HG03354 (cell line): ENCODE measurements at regions not wholly inside any gene's neighbourhood (a gene's known extent, or its start where the extent isn't known, plus 50 kb on each side); places are given as distances from the start of the nearest gene placed in this dataset.
A peak's percentile ranks its signal among the peaks of the same experiment; 100 is the strongest.

Experiments
- ATAC-seq: cut with Tn5 transposase; IDR thresholded peaks from one replicate; pipeline ENCODE4 v1.9.1; 2021; ENCODE audit warnings: mild to moderate bottlenecking; ENCODE audit not compliant: unreplicated experiment, poor library complexity, severe bottlenecking

GRCh38 chr6:143621876-143622605, 55.7 kb upstream of the PHACTR2 start:
- ATAC-seq = no peak

GRCh38 chr6:143621159-143621873, 56.4 kb upstream of the PHACTR2 start:
- no peak for ATAC-seq

- no peak for ATAC-seq
Measured at GRCh38 chr6:143620447-143620846, 57.3 kb upstream of the PHACTR2 start.

GRCh38 chr6:143619824-143620401, 57.9 kb upstream of the PHACTR2 start:
- ATAC-seq = no peak

- ATAC-seq = no peak
Measured at GRCh38 chr6:143616741-143617140, 61.0 kb upstream of the PHACTR2 start.

GRCh38 chr6:143615785-143616184, 62.0 kb upstream of the PHACTR2 start:
- peak; percentile 68 for ATAC-seq

GRCh38 chr6:143614235-143614634, 63.5 kb upstream of the PHACTR2 start:
- ATAC-seq = no peak

GRCh38 chr6:143613749-143614148, 64.0 kb upstream of the PHACTR2 start:
- no peak for ATAC-seq

GRCh38 chr6:143612186-143612585, 65.6 kb upstream of the PHACTR2 start:
- no peak for ATAC-seq

- ATAC-seq = no peak
Measured at GRCh38 chr6:143611580-143611979, 66.2 kb upstream of the PHACTR2 start.

GRCh38 chr6:143609972-143610371, 67.8 kb upstream of the PHACTR2 start:
- ATAC-seq = no peak

GRCh38 chr6:143609501-143609900, 68.3 kb upstream of the PHACTR2 start:
- ATAC-seq = no peak

GRCh38 chr6:143608906-143609305, 68.9 kb upstream of the PHACTR2 start:
- no peak for ATAC-seq

- no peak for ATAC-seq
Measured at GRCh38 chr6:143607974-143608373, 69.8 kb upstream of the PHACTR2 start.

GRCh38 chr6:143607168-143607567, 70.6 kb upstream of the PHACTR2 start:
- no peak for ATAC-seq

GRCh38 chr6:143605906-143606521, 71.8 kb upstream of the PHACTR2 start:
- ATAC-seq = no peak

- ATAC-seq = no peak
Measured at GRCh38 chr6:143603455-143603854, 74.3 kb upstream of the PHACTR2 start.

- no peak for ATAC-seq
Measured at GRCh38 chr6:143601504-143601903, 76.3 kb upstream of the PHACTR2 start.

GRCh38 chr6:143600821-143601220, 76.9 kb upstream of the PHACTR2 start:
- no peak for ATAC-seq

GRCh38 chr6:143598466-143599080, 79.2 kb upstream of the PHACTR2 start:
- ATAC-seq = peak; percentile 89
